ENCODE measurements at regions not wholly inside any gene's neighbourhood (a gene's known extent, or its start where the extent isn't known, plus 50 kb on each side); places are given as distances from the start of the nearest gene placed in this dataset.
"Not testable (repeated sequence)": the region's sequence is repeated elsewhere in the genome, so short reads cannot be mapped to it uniquely, and the experiment has no call there.

DNA sequence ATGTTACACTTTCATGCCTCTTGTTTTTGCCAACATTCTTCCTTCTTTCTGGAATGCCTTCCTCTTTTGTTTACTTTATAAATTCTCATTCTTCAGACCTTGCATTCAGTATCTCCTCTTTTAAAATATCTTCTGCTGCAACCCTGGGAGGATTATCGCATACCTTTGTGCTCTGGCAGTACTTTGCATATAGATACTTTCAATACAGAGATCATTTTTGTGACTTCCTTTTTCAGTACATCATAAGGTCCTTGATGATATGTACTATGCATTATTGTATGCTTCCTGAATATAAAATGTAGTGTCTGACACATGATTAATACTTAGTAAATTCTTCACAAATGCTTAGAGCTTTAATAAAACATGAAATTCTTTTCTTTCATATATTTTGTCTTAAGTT, 538.7 kb downstream of the TRIB2 start:
- no peaks in the 10 kb centered on the region for H3K36me3 ChIP-seq

GRCh38 chr2:13260402-13260801, 543.7 kb downstream of the TRIB2 start:
- Histone ChIP-seq H3K27ac (no peak overlapping the region), H3K27me3 (no peaks in the 10 kb centered on the region), H3K36me3 (no peaks in the 10 kb centered on the region), H3K4me3 (no peak overlapping the region), H3K9me3 (peaks cover 0 to 3% (median 0%) of the 10 kb centered on the region in 3 donors), H3K4me1 (no peaks in the 10 kb centered on the region)
- TF ChIP-seq, protein P1, sequence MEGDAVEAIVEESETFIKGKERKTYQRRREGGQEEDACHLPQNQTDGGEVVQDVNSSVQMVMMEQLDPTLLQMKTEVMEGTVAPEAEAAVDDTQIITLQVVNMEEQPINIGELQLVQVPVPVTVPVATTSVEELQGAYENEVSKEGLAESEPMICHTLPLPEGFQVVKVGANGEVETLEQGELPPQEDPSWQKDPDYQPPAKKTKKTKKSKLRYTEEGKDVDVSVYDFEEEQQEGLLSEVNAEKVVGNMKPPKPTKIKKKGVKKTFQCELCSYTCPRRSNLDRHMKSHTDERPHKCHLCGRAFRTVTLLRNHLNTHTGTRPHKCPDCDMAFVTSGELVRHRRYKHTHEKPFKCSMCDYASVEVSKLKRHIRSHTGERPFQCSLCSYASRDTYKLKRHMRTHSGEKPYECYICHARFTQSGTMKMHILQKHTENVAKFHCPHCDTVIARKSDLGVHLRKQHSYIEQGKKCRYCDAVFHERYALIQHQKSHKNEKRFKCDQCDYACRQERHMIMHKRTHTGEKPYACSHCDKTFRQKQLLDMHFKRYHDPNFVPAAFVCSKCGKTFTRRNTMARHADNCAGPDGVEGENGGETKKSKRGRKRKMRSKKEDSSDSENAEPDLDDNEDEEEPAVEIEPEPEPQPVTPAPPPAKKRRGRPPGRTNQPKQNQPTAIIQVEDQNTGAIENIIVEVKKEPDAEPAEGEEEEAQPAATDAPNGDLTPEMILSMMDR (IDR thresholded peaks at IDR 0.05) = no peak
- intact Hi-C loops (cut with DNase I; ENCODE audit: low total_unique reads) = no loop called here
- DNase-seq = no peak

More for the DNA sequence above, 538.7 kb downstream of the TRIB2 start:
- no peaks in the 10 kb centered on the region for H3K27me3 ChIP-seq
- H3K27ac ChIP-seq = no peak overlapping the region
- no peaks in the 10 kb centered on the region for H3K4me1 ChIP-seq
- no peak overlapping the region for H3K4me3 ChIP-seq
- no peaks in the 10 kb centered on the region for H3K9me3 ChIP-seq
- intact Hi-C loops (cut with DNase I; ENCODE audit: low total_unique reads) = no loop called here
- TF ChIP-seq, protein P1 (IDR thresholded peaks at IDR 0.05) = no peak
- DNase-seq = no peak

DNA sequence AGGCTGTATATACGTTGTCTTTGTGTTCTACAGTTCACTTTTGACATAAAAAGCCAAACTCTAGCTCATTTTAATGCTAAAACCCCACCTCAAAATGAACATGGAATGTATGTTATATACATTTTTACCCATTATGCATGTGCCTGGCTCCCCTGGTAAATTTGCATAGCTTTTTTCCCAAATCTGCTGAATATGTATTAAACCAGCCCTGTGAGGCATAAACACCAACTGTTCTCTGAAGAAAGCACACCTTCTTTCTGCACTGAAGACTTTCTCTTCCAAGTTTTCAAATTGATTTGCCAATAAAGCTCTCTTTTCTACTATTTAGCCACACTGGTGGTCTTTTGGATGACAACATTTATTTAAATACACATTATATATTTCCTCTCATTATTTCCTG, 549.4 kb downstream of the TRIB2 start:
- Histone ChIP-seq H3K9me3 (peaks cover 0 to 3% (median 0%) of the 10 kb centered on the region in 3 donors), H3K4me3 (no peak overlapping the region), H3K36me3 (no peaks in the 10 kb centered on the region), H3K27ac (no peak overlapping the region), H3K27me3 (no peaks in the 10 kb centered on the region), H3K4me1 (no peaks in the 10 kb centered on the region)
- TF ChIP-seq, protein P1 (IDR thresholded peaks at IDR 0.05) = no peak
- DNase-seq = no peak
- intact Hi-C loops (cut with DNase I; ENCODE audit: low total_unique reads) = no loop called here

DNA sequence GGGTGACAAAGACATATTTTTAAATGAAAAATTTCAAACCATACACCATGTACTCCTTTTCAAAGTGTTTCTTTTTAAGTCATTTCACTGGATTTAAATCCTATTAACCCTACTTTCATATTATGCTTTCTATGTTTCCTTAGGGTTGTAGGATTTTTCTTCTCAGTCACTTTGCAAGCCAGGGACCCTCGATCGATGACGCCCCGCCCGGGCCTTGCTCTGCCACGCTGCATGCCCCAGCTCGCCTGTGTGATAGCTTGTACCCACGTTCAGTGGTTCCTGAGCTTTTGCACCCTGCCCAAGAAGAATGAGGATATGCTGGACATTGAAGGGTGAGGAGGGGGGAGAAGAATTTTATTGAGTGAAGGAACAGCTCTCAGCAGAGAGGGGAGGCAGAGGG, 568.0 kb downstream of the TRIB2 start:
- no peaks in the 10 kb centered on the region for H3K36me3 ChIP-seq
- H3K27ac ChIP-seq = no peak overlapping the region
- no peak overlapping the region for H3K4me3 ChIP-seq
- H3K27me3 ChIP-seq = no peaks in the 10 kb centered on the region
- H3K9me3 ChIP-seq = no peaks in the 10 kb centered on the region
- TF ChIP-seq, protein P1 (IDR thresholded peaks at IDR 0.05) = no peak
- no peak for DNase-seq
- no peaks in the 10 kb centered on the region for H3K4me1 ChIP-seq
- intact Hi-C loops (cut with DNase I; ENCODE audit: low total_unique reads) = no loop called here

DNA sequence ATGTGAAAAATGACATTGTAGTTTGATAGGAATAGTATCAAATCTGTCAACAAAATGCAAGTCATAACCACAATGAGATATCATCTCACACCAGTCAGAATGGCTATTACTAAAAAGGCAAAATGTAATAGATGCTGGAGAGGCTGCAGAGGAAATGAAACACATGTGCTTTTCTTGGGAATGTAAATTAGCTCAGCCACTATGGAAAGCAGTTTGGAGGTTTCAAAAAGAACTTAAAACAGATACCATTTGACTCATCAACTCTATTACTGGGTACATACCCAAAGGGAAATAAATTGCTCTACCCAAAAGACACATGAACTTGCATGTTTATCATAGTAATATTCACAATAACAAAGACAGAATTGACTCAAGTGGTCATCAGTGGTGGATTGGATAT, 572.6 kb downstream of the TRIB2 start:
- intact Hi-C loops (cut with DNase I; ENCODE audit: low total_unique reads) = no loop called here
- TF ChIP-seq, protein P1 (IDR thresholded peaks at IDR 0.05) = no peak
- Histone ChIP-seq H3K27ac (no peak overlapping the region), H3K4me1 (no peaks in the 10 kb centered on the region), H3K27me3 (no peaks in the 10 kb centered on the region), H3K36me3 (no peaks in the 10 kb centered on the region), H3K9me3 (no peaks in the 10 kb centered on the region), H3K4me3 (no peak overlapping the region)
- no peak for DNase-seq

DNA sequence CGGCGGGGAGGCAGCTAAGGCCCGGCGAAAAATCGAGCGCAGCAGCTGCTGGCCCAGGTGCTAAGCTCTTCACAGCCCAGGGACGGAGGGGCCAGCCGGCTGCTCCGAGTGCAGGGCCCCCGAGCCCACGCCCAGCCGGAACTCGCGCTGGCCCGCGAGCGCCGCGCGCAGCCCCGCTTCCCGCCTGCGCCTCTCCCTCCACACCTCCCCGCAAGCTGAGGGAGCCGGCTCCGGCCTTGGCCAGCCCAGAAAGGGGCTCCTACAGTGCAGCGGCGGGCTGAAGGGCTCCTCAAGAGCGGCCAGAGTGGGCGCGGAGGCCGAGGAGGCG, 591.7 kb downstream of the TRIB2 start:
- H3K36me3 ChIP-seq; H3K9me3 ChIP-seq; H3K4me3 ChIP-seq; H3K4me1 ChIP-seq; H3K27ac ChIP-seq; intact Hi-C loops (cut with DNase I; ENCODE audit: low total_unique reads); H3K27me3 ChIP-seq; DNase-seq: not testable (repeated sequence)

Measured in tibial artery (tissue), 4 donors.